A673 (cell line): ENCODE measurements at regions not wholly inside any gene's neighbourhood (a gene's known extent, or its start where the extent isn't known, plus 50 kb on each side); places are given as distances from the start of the nearest gene placed in this dataset.

Experiments used
- EZH2 ChIP-seq: fragments of 200-600 bp; sonication (generic); IDR thresholded peaks from 2 replicates; pipeline ENCODE4 v1.6.1; 2017; ENCODE audit warnings: borderline replicate concordance, low read depth, mild to moderate bottlenecking, mixed read lengths, antibody characterized with exemption, low read length; ENCODE audit not compliant: poor library complexity, severe bottlenecking
- TF ChIP-seq, protein P1 (sequence below): fragments of 300-800, 200-600 bp; sonication (generic); conservative IDR thresholded peaks from 2 replicates; pipeline ENCODE4 v1.5.1; 2017; ENCODE audit warnings: low read depth, mild to moderate bottlenecking, antibody characterized with exemption, low read length, moderate library complexity, mixed read lengths

- TF ChIP-seq, protein P1, sequence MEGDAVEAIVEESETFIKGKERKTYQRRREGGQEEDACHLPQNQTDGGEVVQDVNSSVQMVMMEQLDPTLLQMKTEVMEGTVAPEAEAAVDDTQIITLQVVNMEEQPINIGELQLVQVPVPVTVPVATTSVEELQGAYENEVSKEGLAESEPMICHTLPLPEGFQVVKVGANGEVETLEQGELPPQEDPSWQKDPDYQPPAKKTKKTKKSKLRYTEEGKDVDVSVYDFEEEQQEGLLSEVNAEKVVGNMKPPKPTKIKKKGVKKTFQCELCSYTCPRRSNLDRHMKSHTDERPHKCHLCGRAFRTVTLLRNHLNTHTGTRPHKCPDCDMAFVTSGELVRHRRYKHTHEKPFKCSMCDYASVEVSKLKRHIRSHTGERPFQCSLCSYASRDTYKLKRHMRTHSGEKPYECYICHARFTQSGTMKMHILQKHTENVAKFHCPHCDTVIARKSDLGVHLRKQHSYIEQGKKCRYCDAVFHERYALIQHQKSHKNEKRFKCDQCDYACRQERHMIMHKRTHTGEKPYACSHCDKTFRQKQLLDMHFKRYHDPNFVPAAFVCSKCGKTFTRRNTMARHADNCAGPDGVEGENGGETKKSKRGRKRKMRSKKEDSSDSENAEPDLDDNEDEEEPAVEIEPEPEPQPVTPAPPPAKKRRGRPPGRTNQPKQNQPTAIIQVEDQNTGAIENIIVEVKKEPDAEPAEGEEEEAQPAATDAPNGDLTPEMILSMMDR = no peak
- no peak for TF ChIP-seq EZH2
These were observed 1113.6 kb upstream of the PIK3C3 start for GRCh38 chr18:40841467-40841866.
